ENCODE measurements at regions not wholly inside any gene's neighbourhood (a gene's known extent, or its start where the extent isn't known, plus 50 kb on each side); places are given as distances from the start of the nearest gene placed in this dataset.

- Histone ChIP-seq H3K79me2 (ENCODE audit: insufficient read depth, low read length) (no peaks in the 10 kb centered on the region), H3K4me2 (ENCODE audit: insufficient read depth, insufficient read length, low read length) (no peak overlapping the region), H3T11ph (ENCODE audit: low read length) (no peak overlapping the region), H3K23ac (ENCODE audit: insufficient read length, low read depth, low read length) (no peak overlapping the region), H3K56ac (ENCODE audit: insufficient read length, low read depth, low read length) (no peak overlapping the region), H2BK12ac (ENCODE audit: insufficient read length, low read depth, low read length) (no peak overlapping the region), H4K20me1 (ENCODE audit: control insufficient read depth, insufficient read depth, insufficient read length) (no peaks in the 10 kb centered on the region), H3K79me1 (ENCODE audit: insufficient read depth, low read depth, low read length, poor library complexity, severe bottlenecking) (no peaks in the 10 kb centered on the region), H3K14ac (ENCODE audit: insufficient read depth, low read length) (no peak overlapping the region), H2BK20ac (ENCODE audit: low read depth, low read length, poor library complexity, severe bottlenecking) (no peak overlapping the region), H3K27me3 (ENCODE audit: insufficient read depth, low read length) (no peaks in the 10 kb centered on the region), H2BK15ac (ENCODE audit: low read depth, low read length) (no peak overlapping the region), H2BK120ac (ENCODE audit: low read depth, low read length, poor library complexity, severe bottlenecking) (no peak overlapping the region), H3K27ac (ENCODE audit: insufficient read length, low read depth, low read length) (no peak overlapping the region), H2BK5ac (ENCODE audit: insufficient read length, low read length) (no peak overlapping the region), H2AK5ac (ENCODE audit: insufficient read length, low read length) (no peak overlapping the region), H3K9me3 (ENCODE audit: control insufficient read depth, low read depth, low read length) (peaks cover 11% of the 10 kb centered on the region), H3K4ac (ENCODE audit: low read depth, low read length) (no peak overlapping the region), H3K4me1 (ENCODE audit: insufficient read depth, low read length) (no peaks in the 10 kb centered on the region), H2AFZ (ENCODE audit: low read length) (no peak overlapping the region), H4K8ac (replicated peaks; ENCODE audit: insufficient read length, low read depth, low read length) (no peak overlapping the region), H3K18ac (ENCODE audit: insufficient read length, low read depth, low read length) (no peak overlapping the region), H3K9ac (ENCODE audit: extremely low read depth, insufficient read length, low read length) (no peak overlapping the region), H3K23me2 (ENCODE audit: insufficient read length, low read depth, low read length, poor library complexity, severe bottlenecking) (no peaks in the 10 kb centered on the region), H4K5ac (ENCODE audit: insufficient read length, low read depth, low read length) (no peak overlapping the region), H4K91ac (ENCODE audit: insufficient read length, low read depth, low read length) (no peak overlapping the region)
- no CpG with 5 or more reads among the region's 2 CpGs for WGBS (ENCODE audit: extremely low coverage, insufficient read length, low lambda C conversion rate)
- no peaks in the 10 kb centered on the region for H3K4me1 Mint-ChIP-seq
- H3K27me3 Mint-ChIP-seq (ENCODE audit: low read depth): peaks cover 2% of the 10 kb centered on the region; the same call in 1 of the 2 replicates
- peaks cover 32 to 34% of the 10 kb centered on the region in 2 experiments for H3K9me3 Mint-ChIP-seq
- TF ChIP-seq, protein P1, sequence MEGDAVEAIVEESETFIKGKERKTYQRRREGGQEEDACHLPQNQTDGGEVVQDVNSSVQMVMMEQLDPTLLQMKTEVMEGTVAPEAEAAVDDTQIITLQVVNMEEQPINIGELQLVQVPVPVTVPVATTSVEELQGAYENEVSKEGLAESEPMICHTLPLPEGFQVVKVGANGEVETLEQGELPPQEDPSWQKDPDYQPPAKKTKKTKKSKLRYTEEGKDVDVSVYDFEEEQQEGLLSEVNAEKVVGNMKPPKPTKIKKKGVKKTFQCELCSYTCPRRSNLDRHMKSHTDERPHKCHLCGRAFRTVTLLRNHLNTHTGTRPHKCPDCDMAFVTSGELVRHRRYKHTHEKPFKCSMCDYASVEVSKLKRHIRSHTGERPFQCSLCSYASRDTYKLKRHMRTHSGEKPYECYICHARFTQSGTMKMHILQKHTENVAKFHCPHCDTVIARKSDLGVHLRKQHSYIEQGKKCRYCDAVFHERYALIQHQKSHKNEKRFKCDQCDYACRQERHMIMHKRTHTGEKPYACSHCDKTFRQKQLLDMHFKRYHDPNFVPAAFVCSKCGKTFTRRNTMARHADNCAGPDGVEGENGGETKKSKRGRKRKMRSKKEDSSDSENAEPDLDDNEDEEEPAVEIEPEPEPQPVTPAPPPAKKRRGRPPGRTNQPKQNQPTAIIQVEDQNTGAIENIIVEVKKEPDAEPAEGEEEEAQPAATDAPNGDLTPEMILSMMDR (conservative IDR thresholded peaks at IDR 0.05): no peak
- peaks cover 11 to 27% (median 21%) of the 10 kb centered on the region in 3 experiments; a peak in 6 of 7 replicates for H3K36me3 Mint-ChIP-seq (ENCODE audit: insufficient read depth in 1 of 3, low read depth in 3 of 3)
- H3K4me3 Mint-ChIP-seq: no peak overlapping the region
- no peak for DNase-seq
- no peak overlapping the region for H3K27ac Mint-ChIP-seq
These were observed 111.9 kb upstream of the CNTN1 start for GRCh38 chr12:40580346-40580745.

Measured in H9 (cell line).